OCI-LY7 (cell line): ENCODE measurements at regions not wholly inside any gene's neighbourhood (a gene's known extent, or its start where the extent isn't known, plus 50 kb on each side); places are given as distances from the start of the nearest gene placed in this dataset.

Experiments used
- EZH2phosphoT487 ChIP-seq: fragments of 200-600 bp; sonication (generic); IDR thresholded peaks from 2 replicates; pipeline ENCODE4 v1.6.1; 2018; ENCODE audit warnings: low read depth, borderline replicate concordance, mild to moderate bottlenecking, mixed run types, antibody characterized with exemption, low read length, moderate library complexity, mixed read lengths
- TF ChIP-seq, protein P1 (sequence below): fragments of 200-600 bp; sonication (generic); conservative IDR thresholded peaks from 2 replicates; pipeline ENCODE4 v1.5.1; 2014; ENCODE audit warnings: mild to moderate bottlenecking, antibody characterized with exemption, low read length, moderate library complexity, mixed read lengths

DNA sequence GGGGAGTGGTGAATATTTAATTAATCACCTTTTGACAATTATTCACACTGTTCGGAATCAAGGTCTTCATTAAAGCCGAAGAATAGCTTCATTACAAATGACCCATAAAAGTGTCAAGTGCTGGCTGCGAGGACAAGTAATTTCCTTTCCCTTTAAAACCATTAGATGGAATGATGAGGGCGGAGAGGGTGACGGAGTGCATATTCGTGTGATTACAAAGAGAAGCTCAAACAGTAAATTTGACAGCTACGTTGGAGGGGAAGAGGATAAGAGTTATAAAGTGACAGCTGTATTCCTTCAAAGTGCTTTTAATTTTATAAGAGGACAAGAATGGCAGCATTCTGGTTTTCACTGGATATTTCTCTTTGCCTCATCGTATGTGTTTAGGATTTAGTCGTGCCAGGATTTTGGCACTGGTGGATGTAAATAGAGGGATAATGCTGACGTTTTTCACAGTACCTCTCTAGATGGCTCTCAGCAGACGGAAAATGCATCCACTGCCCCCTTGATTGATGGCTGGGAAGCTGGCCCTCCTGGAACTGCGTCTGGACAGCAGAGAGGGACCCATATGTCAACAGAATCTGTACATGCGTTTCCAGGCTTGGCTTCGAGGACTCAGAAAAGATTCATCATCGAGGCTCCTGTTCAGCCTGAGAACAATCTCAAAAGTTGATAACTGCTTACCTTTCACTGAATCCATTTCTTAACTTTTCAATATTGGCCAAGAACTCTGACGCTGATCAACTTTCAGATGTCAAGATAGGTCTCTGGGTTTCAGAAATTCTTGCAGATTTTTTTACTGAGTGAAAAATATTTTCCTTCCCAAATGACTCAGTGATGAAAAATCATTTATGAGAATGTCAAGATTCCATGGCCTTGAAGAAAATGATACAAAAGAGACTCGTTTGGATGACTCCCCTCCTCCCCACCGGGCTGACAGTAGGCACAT lies 50.4 kb upstream of the IRX2 start:
- TF ChIP-seq, protein P1, sequence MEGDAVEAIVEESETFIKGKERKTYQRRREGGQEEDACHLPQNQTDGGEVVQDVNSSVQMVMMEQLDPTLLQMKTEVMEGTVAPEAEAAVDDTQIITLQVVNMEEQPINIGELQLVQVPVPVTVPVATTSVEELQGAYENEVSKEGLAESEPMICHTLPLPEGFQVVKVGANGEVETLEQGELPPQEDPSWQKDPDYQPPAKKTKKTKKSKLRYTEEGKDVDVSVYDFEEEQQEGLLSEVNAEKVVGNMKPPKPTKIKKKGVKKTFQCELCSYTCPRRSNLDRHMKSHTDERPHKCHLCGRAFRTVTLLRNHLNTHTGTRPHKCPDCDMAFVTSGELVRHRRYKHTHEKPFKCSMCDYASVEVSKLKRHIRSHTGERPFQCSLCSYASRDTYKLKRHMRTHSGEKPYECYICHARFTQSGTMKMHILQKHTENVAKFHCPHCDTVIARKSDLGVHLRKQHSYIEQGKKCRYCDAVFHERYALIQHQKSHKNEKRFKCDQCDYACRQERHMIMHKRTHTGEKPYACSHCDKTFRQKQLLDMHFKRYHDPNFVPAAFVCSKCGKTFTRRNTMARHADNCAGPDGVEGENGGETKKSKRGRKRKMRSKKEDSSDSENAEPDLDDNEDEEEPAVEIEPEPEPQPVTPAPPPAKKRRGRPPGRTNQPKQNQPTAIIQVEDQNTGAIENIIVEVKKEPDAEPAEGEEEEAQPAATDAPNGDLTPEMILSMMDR = no peak
- no peak for TF ChIP-seq EZH2phosphoT487
